Glomerular endothelial cell (primary cell): ENCODE measurements at regions not wholly inside any gene's neighbourhood (a gene's known extent, or its start where the extent isn't known, plus 50 kb on each side); places are given as distances from the start of the nearest gene placed in this dataset.
"Not testable (repeated sequence)": the region's sequence is repeated elsewhere in the genome, so short reads cannot be mapped to it uniquely, and the experiment has no call there.

ENCODE experiments used
- DNase-seq: peaks from one replicate; pipeline ENCODE4 v3.0.0-alpha.2; 2011; ENCODE audit warnings: low read depth, low spot score; ENCODE audit errors: extremely low read depth

DNA sequence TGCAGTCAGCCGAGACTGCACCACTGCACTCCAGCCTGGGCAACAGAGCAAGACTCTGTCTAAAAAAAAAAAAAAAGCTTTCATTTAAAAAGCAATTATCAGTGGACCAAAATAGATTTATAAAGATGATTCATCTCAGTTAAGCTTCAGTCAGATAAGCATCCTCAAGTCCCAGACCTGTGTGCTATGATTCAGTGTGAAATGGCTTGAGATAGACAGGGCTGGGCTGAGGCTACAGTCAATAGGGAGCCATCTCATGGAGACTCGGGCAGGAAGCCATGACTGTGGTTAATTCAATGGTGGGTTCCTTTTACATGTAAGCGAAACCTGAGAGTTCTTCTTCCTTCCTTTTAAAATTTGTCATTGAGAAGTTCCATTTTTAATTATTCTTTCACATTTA is 276.0 kb downstream of the TFAP2A start:
- no peak for DNase-seq

DNA sequence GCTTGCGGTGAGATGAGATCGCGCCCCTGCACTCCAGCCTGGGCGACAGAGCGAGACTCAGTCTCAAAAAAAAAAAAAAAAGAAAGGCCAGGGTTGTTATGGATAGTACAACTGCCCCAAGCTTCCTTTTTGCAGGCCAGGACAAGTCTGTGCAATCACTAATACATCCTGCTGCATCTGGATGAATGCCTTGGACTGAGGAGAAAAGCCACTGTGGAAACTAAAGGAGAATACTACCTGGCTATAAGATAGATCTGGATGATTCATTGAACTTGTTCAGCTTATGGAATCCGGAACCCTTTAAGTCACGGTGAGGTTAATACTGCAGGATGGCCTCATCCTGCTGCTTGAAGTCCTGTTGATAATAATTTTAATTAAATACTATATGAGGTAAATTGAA is 278.2 kb downstream of the TFAP2A start:
- DNase-seq, result no peak

- not testable (repeated sequence) for DNase-seq
Measured at GRCh38 chr6:10134185-10134584, 280.7 kb downstream of the TFAP2A start.

DNA sequence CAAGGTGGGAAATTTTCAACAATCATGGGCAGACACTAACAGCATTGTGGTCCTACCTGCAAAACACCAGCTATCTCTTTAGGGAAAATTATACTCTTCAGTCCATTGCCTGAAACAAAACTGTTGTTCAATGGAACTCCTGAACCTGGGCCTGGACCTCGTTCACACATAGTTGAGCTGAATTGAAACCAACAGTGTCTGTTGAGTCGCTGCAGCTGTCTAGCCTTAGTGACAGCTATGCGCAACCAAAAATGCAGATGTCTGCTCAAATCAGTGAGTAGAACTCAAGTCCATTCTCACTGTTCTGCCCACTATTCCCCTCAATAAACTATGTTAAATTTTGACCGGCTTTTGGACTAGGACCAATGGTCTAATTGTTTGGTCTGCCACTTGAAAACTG is 286.2 kb downstream of the TFAP2A start:
- no peak for DNase-seq

GRCh38 chr6:10122164-10122563 is 292.7 kb downstream of the TFAP2A start:
- no peak for DNase-seq

GRCh38 chr6:10112871-10113549 is 301.9 kb downstream of the TFAP2A start:
- DNase-seq, result no peak

DNA sequence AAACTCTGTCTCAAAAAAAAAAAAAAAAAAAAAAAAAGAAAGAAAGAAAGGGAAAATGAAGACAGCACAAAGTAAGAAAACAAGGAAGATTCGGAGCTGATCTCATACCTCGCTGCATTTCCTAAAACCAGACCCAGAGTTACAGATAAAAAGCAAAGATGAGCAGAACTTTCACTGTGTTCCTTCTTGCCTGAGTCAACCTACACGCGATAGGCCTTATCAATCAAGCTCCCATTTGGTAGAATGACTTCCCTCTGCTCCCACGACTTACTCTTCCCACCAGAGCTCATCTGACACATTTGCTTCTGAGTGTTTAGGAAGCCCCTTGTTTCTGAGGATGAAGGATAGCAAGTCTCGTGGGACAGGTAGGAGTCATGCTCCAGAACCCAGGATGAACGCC is 302.9 kb downstream of the TFAP2A start:
- DNase-seq, result no peak

DNA sequence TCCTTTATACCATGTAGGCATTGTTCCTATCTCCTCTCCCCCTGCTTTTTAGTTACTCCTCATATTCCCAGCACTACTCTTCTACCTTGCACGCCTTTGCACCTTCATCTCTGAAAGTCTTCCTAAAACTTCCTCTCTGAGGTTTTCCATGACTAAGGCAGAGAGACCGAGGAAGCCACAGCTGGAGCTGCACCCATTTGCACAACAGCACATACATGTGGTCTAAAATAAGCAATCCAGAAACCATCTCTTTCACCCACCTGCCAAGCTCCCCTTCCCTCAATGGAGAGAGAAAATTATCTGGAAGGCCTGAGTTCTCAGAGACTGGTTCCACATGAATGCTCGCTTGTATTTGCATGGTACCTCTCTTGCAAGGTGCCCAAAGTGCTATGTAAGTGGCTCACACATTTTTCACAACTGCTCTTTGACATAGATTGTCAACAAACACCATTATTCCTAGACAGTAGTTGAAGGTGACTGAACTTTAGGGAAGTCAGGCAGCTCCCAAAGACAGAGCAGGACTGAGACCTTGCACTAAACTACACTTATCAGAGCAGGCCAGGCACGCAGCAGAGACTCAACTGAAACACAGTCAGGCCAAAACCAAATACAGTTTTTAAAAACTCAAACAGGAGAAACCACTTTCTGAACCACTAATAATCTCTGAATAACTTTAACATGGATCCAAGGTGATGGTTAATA is 313.2 kb downstream of the TFAP2A start:
- no peak for DNase-seq

- DNase-seq, result no peak
Measured at GRCh38 chr6:10099529-10100140, 315.2 kb downstream of the TFAP2A start.

- no peak for DNase-seq
Measured at GRCh38 chr6:10098756-10099528, 315.9 kb downstream of the TFAP2A start.

DNA sequence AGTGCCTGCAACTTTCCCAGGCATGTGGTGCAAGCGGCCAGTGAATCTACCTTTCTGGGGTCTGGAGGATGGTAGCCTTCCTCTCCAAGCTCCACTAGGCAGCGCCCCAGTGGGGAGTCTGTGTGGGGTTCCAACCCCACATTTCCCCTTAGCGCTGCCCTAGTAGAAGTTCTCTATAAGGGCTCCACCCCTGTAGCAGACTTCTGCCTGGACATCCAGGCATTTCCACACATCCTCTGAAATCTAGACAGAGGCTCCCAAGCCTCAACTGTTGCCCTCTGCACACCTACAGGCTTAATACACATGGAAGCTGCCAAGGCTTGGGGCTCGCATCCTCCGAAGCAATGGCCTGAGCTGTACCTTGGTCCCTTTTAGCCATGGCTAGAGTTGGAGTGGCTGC is 321.6 kb downstream of the TFAP2A start:
- DNase-seq, result no peak

DNA sequence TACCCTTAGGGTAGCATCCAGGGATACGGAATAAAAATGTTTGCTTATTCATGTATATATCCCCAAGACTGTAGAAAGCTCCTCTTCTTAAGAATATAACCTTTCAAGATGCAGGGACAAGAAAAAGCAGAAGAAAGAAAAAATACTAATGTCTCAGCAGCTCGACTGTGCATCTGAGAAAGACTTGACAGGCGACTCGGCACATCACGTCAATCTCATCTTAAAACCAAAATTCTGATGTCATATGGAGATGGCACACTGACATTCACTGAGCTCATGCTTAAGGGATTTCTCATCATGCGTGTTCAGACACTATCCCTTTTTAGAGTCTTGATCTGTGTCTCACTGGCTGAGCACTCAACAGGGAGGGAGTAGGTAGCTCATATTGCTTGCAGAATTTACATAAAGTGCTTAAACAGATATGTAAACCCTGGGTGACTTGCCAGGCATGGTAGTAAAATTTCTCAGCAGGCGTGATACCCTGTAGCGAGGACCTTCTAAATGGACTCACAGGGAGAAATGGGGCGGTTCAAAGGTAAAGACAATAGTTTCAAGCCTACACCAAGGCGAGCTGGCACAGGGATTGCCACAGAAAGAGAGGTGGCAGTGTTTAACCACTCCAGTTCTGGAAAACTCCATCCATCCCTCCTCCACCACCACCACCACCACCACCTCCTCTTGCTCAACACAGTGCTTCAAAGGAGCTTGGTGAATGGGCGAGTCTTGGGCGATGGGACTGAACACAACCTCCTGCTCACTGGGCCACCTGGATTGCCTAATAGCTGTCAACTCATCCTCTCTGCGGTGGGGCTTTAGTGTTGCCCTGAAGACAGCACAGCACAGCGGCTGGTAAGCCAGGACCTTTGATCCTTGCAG is 330.5 kb downstream of the TFAP2A start:
- no peak for DNase-seq

- DNase-seq, result no peak
Measured at GRCh38 chr6:10082385-10082784, 332.5 kb downstream of the TFAP2A start.

DNA sequence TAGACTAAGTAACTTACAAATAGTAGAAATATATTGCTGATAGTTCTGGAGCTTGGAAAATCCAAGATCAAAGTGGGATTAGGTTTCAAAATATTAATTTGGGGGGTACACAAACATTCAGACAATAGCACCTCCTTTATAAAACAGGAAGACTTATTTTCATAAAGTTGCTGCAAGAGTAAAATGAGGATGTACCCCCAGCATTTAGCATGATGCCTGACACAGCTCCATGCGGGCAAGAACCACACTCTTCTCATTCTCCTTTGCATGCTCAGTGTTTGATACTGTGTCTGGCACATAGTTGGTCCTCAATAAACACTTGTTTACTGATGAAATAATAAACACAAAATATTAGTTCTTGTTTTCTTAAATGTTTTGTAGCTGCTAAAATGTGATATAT is 332.9 kb downstream of the TFAP2A start:
- DNase-seq, result no peak

GRCh38 chr6:10081075-10081474 is 333.8 kb downstream of the TFAP2A start:
- DNase-seq, result no peak

- DNase-seq, result no peak
Measured at GRCh38 chr6:10080561-10080960, 334.3 kb downstream of the TFAP2A start.

DNA sequence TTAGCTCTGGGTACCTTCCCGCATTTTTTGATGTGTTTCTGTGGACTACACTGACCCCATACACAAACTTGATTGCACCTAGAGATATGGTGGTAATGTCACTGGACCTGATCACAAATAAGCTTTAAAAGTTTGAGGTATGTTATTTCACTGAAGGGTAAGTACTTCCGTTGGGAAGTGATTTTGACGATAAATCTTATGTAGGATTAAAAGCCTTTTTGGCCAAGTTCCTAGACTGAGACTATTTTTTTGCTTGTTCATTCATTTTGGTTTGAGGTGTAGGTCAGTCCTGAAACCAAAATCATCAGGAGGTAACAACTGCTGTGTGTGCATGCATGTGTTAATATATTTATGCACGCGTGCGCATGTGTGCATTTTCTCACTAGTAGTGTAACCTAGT is 336.3 kb downstream of the TFAP2A start:
- DNase-seq, result no peak

GRCh38 chr6:10074726-10075125 is 340.1 kb downstream of the TFAP2A start:
- DNase-seq, result not testable (repeated sequence)

GRCh38 chr6:10073341-10073740 is 341.5 kb downstream of the TFAP2A start:
- DNase-seq, result no peak

DNA sequence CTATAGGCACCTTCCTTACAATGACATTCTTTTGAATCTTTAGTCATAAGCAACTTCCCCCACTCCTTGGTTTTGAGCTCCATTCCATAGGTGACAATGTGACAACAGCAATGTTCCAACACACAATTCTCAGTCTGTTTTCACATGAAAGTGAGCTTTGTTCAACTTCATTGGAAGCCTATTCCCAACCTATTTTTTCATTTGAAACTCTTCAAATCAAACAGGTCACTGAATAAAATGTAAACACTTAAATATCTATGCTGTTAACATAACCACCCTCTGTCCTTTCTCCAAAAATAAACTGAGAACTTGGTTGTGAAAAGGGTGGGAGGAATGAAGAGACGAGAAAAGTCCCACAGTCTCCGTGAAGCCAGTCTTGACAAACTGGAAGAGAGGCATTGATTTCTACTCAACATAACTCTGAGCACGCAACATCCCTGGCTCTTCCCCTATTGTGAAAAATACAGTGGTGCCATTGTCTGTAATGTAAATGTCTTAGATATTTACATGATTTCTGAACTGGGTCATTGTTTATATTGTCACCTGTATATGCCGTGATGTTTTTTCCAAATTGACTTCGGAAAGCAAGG is 343.1 kb downstream of the TFAP2A start:
- no peak for DNase-seq
